Stomach (tissue), 4 donors: ENCODE measurements at regions not wholly inside any gene's neighbourhood (a gene's known extent, or its start where the extent isn't known, plus 50 kb on each side); places are given as distances from the start of the nearest gene placed in this dataset.

ENCODE experiments used
- EP300 ChIP-seq: sonication (generic); formaldehyde crosslinking; IDR thresholded peaks from one replicate; pipeline ENCODE4 v1.6.1; 2017; ENCODE audit warnings: antibody characterized with exemption
- POLR2AphosphoS5 ChIP-seq, 3 donors: sonication (generic); formaldehyde crosslinking; IDR thresholded peaks; one replicate each; pipeline ENCODE4 v1.6.1; 2016; ENCODE audit warnings: antibody characterized with exemption in 3 of 3
- TF ChIP-seq, protein P1 (sequence below), 7 experiments: fragments of 450-650 bp in 4 of 7; fragments of 200-600 bp in 3 of 7; sonication (generic) in 3 of 7; IDR thresholded peaks; one replicate each; pipeline ENCODE4 v1.5.1; 2016 to 2019; ENCODE audit warnings: antibody characterized with exemption in 7 of 7, control low read depth in 2 of 7, mild to moderate bottlenecking in 1 of 7

DNA sequence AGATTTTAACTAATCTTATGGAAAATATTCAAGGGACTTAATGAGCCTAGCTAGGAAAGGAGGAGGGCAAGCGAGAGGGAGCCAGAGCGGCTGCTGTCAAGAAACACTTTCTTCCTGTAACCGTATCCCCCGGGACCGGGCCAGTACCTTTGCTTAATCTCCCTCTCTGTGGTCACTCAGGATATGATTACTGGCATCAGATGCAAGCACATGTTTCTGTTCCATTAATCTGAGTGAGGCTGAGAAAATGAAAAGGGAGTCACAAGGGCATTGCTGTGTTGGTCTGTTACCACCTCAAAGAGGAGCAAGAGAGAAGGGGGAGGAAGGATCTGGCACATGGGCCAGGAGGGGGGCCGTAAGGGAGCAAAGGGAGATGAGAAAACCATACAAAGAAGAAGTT is 356.7 kb upstream of the GATB start:
- TF ChIP-seq EP300 (no peak), POLR2AphosphoS5 (IDR thresholded peaks at IDR 0.05) (no peak)
- TF ChIP-seq, protein P1, sequence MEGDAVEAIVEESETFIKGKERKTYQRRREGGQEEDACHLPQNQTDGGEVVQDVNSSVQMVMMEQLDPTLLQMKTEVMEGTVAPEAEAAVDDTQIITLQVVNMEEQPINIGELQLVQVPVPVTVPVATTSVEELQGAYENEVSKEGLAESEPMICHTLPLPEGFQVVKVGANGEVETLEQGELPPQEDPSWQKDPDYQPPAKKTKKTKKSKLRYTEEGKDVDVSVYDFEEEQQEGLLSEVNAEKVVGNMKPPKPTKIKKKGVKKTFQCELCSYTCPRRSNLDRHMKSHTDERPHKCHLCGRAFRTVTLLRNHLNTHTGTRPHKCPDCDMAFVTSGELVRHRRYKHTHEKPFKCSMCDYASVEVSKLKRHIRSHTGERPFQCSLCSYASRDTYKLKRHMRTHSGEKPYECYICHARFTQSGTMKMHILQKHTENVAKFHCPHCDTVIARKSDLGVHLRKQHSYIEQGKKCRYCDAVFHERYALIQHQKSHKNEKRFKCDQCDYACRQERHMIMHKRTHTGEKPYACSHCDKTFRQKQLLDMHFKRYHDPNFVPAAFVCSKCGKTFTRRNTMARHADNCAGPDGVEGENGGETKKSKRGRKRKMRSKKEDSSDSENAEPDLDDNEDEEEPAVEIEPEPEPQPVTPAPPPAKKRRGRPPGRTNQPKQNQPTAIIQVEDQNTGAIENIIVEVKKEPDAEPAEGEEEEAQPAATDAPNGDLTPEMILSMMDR (IDR thresholded peaks at IDR 0.05): no peak
